DOHH2 (cell line): ENCODE measurements at regions not wholly inside any gene's neighbourhood (a gene's known extent, or its start where the extent isn't known, plus 50 kb on each side); places are given as distances from the start of the nearest gene placed in this dataset.

Source experiments
- CTCF ChIP-seq: fragments of 200-600 bp; sonication (generic); IDR thresholded peaks from one replicate; pipeline ENCODE4 v1.5.1; 2014; ENCODE audit warnings: antibody characterized with exemption, mild to moderate bottlenecking, low read depth, low read length; ENCODE audit not compliant: poor library complexity, severe bottlenecking
- EZH2phosphoT487 ChIP-seq: fragments of 200-600 bp; sonication (generic); IDR thresholded peaks from 2 replicates; pipeline ENCODE4 v1.6.1; 2017; ENCODE audit warnings: borderline replicate concordance, mild to moderate bottlenecking, antibody characterized with exemption, low read length, moderate library complexity, mixed read lengths

- TF ChIP-seq CTCF (no peak), EZH2phosphoT487 (no peak)
These were observed 159.4 kb downstream of the KLF5 start for GRCh38 chr13:73218181-73218580.
